NCI-H2196 treated with DMSO at 0.1 percent for 48 hours (cell line): ENCODE measurements at regions not wholly inside any gene's neighbourhood (a gene's known extent, or its start where the extent isn't known, plus 50 kb on each side); places are given as distances from the start of the nearest gene placed in this dataset.
"Not testable (repeated sequence)": the region's sequence is repeated elsewhere in the genome, so short reads cannot be mapped to it uniquely, and the experiment has no call there.

Experiments used
- DNase-seq: peaks from one replicate; lab custom pipeline; 2025; ENCODE audit not compliant: unreplicated experiment; lab: John Stamatoyannopoulos, UW

- DNase-seq: no peak
Measured at GRCh38 chr16:66116163-66117002, 250.1 kb upstream of the CDH5 start.

- no peak for DNase-seq
Measured at GRCh38 chr16:66115373-66115772, 251.1 kb upstream of the CDH5 start.

- no peak for DNase-seq
Measured at GRCh38 chr16:66113223-66113622, 253.3 kb upstream of the CDH5 start.

- no peak for DNase-seq
Measured at GRCh38 chr16:66109677-66110076, 256.8 kb upstream of the CDH5 start.

GRCh38 chr16:66107661-66108060 lies 258.8 kb upstream of the CDH5 start:
- no peak for DNase-seq

- no peak for DNase-seq
Measured at GRCh38 chr16:66103211-66103610, 263.3 kb upstream of the CDH5 start.

- no peak for DNase-seq
Measured at GRCh38 chr16:66099306-66099705, 267.2 kb upstream of the CDH5 start.

GRCh38 chr16:66097751-66098150 lies 268.7 kb upstream of the CDH5 start:
- no peak for DNase-seq

GRCh38 chr16:66095676-66096075 lies 270.8 kb upstream of the CDH5 start:
- DNase-seq: no peak

- DNase-seq: no peak
Measured at GRCh38 chr16:66093191-66093590, 273.3 kb upstream of the CDH5 start.

- no peak for DNase-seq
Measured at GRCh38 chr16:66091471-66091891, 275.0 kb upstream of the CDH5 start.

GRCh38 chr16:66088681-66089080 lies 277.8 kb upstream of the CDH5 start:
- DNase-seq: no peak

GRCh38 chr16:66087308-66087707 lies 279.2 kb upstream of the CDH5 start:
- DNase-seq: no peak

- DNase-seq: no peak
Measured at GRCh38 chr16:66085651-66086050, 280.8 kb upstream of the CDH5 start.

- not testable (repeated sequence) for DNase-seq
Measured at GRCh38 chr16:66084731-66085130, 281.8 kb upstream of the CDH5 start.

GRCh38 chr16:66084306-66084705 lies 282.2 kb upstream of the CDH5 start:
- DNase-seq: no peak

- no peak for DNase-seq
Measured at GRCh38 chr16:66083171-66083570, 283.3 kb upstream of the CDH5 start.

GRCh38 chr16:66082424-66082823 lies 284.1 kb upstream of the CDH5 start:
- DNase-seq: no peak

GRCh38 chr16:66081775-66082366 lies 284.6 kb upstream of the CDH5 start:
- DNase-seq: no peak

GRCh38 chr16:66079671-66080334 lies 286.7 kb upstream of the CDH5 start:
- no peak for DNase-seq

GRCh38 chr16:66070140-66070917 lies 296.2 kb upstream of the CDH5 start:
- DNase-seq: no peak
